Lower leg skin (tissue), 4 donors: ENCODE measurements at regions not wholly inside any gene's neighbourhood (a gene's known extent, or its start where the extent isn't known, plus 50 kb on each side); places are given as distances from the start of the nearest gene placed in this dataset.

Source experiments
- DNase-seq, 2 donors: peaks; one replicate each; pipeline ENCODE4 v3.0.0-alpha.2; 2019; ENCODE audit warnings: low spot score in 2 of 2
- H3K4me3 ChIP-seq: fragments of 200-600 bp; sonication (generic); 2 replicates; pipeline ENCODE4 v1.5.1; 2017; ENCODE audit warnings: mild to moderate bottlenecking, low read depth; ENCODE audit not compliant: poor library complexity, severe bottlenecking
- CTCF ChIP-seq, 3 donors: fragments of 450-650 bp; IDR thresholded peaks; one replicate each; pipeline ENCODE4 v1.5.1; 2016; ENCODE audit warnings: antibody characterized with exemption in 3 of 3, mild to moderate bottlenecking in 3 of 3, moderate library complexity in 2 of 3
- POLR2A ChIP-seq, 2 donors: fragments of 450-650 bp; IDR thresholded peaks; one replicate each; pipeline ENCODE4 v1.6.1; 2016 to 2017; ENCODE audit warnings: antibody characterized with exemption in 2 of 2, mild to moderate bottlenecking in 1 of 2, moderate library complexity in 1 of 2
- WGBS, 2 donors: methylation state at CpG; one replicate each; pipeline ENCODE4 v1.1.5; 2018; 5-methylcytosine and 5-hydroxymethylcytosine counted together
- intact Hi-C: fragments of 100-400 bp; cut with DNase I; formaldehyde crosslinking; loops from one replicate; pipeline ENCODE4 v1.15.0; 2023; ENCODE audit warnings: low total_unique reads

GRCh38 chr4:120232050-120232449 is 165.4 kb upstream of the MAD2L1 start:
- no peak for TF ChIP-seq POLR2A (IDR thresholded peaks at IDR 0.05)
- no peak for TF ChIP-seq CTCF (IDR thresholded peaks at IDR 0.05)
- intact Hi-C loops, result no loop called here

GRCh38 chr4:120228086-120228485 is 161.4 kb upstream of the MAD2L1 start:
- TF ChIP-seq POLR2A (IDR thresholded peaks at IDR 0.05) (no peak), CTCF (IDR thresholded peaks at IDR 0.05) (no peak)
- intact Hi-C loops, result no loop called here
- WGBS, 2 donors, result 9 to 13% methylated on average over 1 of the region's 1 CpG
- no peak for DNase-seq
- H3K4me3 ChIP-seq, result no peak overlapping the region

More at GRCh38 chr4:120232050-120232449, 165.4 kb upstream of the MAD2L1 start:
- WGBS, 2 donors, result 0 to 29% methylated on average over 1 of the region's 1 CpG
- no peak overlapping the region for H3K4me3 ChIP-seq
- DNase-seq, result no peak

- intact Hi-C loops, result no loop called here
- H3K4me3 ChIP-seq, result no peak overlapping the region
- TF ChIP-seq CTCF (IDR thresholded peaks at IDR 0.05) (no peak), POLR2A (IDR thresholded peaks at IDR 0.05) (no peak)
- 42 to 53% methylated on average over 1 of the region's 1 CpG for WGBS, 2 donors
- DNase-seq, result no peak
Measured at GRCh38 chr4:120227554-120227953, 160.9 kb upstream of the MAD2L1 start.

GRCh38 chr4:120225527-120225926 is 158.9 kb upstream of the MAD2L1 start:
- H3K4me3 ChIP-seq, result no peak overlapping the region
- intact Hi-C loops, result no loop called here
- 86 to 90% methylated on average over 2 of the region's 2 CpGs for WGBS, 2 donors
- DNase-seq, result no peak
- no peak for TF ChIP-seq POLR2A (IDR thresholded peaks at IDR 0.05)
- no peak for TF ChIP-seq CTCF (IDR thresholded peaks at IDR 0.05)

GRCh38 chr4:120218981-120219380 is 152.3 kb upstream of the MAD2L1 start:
- intact Hi-C loops, result no loop called here
- no peak overlapping the region for H3K4me3 ChIP-seq
- WGBS, 2 donors, result 64 to 90% methylated on average over 1 to 2 of the region's 2 CpGs
- no peak for DNase-seq
- TF ChIP-seq POLR2A (IDR thresholded peaks at IDR 0.05) (no peak), CTCF (IDR thresholded peaks at IDR 0.05) (no peak)

GRCh38 chr4:120215350-120215749 is 148.7 kb upstream of the MAD2L1 start:
- 81% methylated on average over 1 of the region's 1 CpG for WGBS, 2 donors
- intact Hi-C loops, result no loop called here
- no peak for TF ChIP-seq POLR2A (IDR thresholded peaks at IDR 0.05)
- no peak for TF ChIP-seq CTCF (IDR thresholded peaks at IDR 0.05)

More at GRCh38 chr4:120215350-120215749, 148.7 kb upstream of the MAD2L1 start:
- no peak for DNase-seq
- H3K4me3 ChIP-seq, result no peak overlapping the region
